GM19035 (cell line): ENCODE measurements at regions not wholly inside any gene's neighbourhood (a gene's known extent, or its start where the extent isn't known, plus 50 kb on each side); places are given as distances from the start of the nearest gene placed in this dataset.

Experiments
- ATAC-seq: cut with Tn5 transposase; IDR thresholded peaks from one replicate; pipeline ENCODE4 v1.9.1; 2021; ENCODE audit not compliant: unreplicated experiment

DNA sequence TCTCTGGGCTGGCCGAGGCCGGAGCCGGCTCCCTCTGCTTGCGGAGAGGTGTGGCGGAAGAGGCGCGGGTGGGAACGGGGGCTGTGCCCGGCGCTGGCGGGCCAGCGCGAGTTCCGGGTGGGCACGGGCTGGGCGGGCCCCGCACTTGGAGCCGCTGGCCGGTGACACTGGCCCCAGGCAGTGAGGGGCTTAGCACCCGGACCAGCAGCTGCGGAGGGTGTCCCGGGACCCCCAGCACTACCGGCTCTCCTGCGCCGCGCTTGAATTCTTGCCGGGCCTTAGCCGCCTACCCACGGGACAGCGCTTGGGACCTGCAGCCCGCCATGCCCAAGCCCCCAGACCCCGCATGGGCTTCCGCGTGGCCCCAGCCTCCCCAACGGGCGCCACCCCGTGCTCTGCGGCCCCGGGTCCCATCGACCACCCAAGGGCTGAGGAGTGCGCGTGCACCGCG, 736.3 kb upstream of the ARRDC4 start:
- ATAC-seq: no peak

GRCh38 chr15:97234851-97235610, 725.5 kb upstream of the ARRDC4 start:
- no peak for ATAC-seq

DNA sequence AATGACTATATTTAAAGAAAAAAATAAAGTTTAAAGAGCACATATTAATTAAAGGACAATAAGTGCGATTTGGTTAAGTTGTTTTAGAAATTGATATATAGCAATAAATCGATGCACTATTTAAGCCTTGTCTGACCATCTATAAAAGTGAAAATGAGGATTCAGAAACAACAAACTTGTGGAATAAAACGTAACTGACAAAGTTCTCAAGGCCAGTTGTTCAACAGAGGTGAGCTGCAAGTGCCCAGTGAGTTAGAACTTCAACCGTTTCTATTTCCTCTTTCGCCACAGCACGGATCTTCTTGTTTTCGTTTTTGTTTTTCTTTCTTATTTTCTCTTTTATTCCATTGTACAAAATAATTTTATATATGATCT, 724.9 kb upstream of the ARRDC4 start:
- ATAC-seq: no peak

GRCh38 chr15:97236140-97236539, 724.4 kb upstream of the ARRDC4 start:
- ATAC-seq: no peak

DNA sequence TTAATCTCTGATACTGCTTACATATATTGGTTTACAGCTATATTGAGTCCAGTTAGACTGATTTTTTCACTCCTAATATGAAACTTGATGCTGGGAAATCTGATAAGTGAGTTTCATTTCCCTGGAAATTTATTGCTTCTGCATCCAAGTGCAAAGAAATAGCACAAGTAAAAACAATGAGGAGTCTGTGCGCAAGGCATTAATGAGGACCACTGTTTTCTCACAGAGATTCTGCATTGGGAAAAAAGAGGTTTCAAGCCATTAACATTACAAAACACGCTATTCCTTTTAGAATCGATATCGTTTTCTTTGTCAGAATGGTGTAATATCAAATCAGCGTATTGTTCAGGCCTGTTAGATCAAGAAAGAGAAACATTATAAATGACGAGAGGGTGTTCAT, 723.3 kb upstream of the ARRDC4 start:
- no peak for ATAC-seq

DNA sequence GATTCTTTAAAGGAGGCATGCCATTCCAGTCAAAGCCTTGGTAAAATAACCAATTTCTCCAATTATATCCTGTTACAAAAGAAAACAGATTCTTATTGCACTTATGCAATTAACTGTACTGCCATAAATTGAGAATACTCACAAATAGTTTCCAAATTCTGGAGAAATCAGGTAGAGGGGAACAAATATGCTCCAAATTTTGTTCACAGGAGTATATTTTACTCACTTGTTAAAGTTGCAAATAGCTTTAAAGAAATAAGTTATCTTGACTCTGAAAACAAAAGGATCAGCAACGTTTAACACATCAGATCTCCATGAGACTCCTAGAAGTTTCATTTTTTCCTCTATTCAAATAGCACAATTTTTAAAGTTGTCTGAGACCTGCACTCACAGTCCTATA, 712.1 kb upstream of the ARRDC4 start:
- ATAC-seq: no peak

DNA sequence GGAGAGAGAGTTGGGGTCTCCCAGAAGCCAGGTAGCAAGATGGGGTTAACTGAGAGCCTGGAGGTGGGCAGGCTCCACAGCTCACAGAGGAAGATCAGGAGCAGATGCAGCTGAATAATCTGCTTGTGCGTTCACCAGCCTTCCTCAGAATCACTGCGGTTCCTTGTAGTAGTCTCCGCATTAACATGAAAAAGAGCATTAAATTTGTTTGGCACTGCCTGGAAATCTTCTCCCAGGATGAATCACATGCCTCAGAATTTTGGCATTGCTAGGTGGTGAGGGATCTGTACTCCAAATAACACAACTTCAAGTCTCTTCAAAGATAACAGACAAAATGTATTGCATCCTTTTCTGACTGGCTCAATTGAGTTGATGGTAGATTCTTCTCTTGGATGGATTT, 700.6 kb upstream of the ARRDC4 start:
- no peak for ATAC-seq

DNA sequence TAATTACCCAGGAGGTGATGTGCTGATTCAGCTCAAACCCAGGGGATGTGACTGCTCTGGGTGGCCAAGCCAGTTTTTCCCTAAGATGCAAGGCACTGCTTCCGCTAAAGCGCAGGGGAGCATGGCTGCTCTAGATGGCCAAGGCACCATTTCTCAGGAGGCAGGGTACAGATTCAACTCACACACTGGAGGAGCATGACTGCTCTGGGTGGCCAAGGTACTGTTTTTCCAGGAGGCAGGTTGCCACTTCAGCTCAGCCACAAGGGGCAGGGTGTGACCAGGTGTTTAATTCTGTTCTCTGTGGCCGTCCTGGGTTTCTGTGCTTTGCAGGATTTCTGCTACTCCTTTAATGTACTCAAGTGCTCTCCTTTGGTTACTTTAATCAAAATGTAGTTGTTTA, 659.3 kb upstream of the ARRDC4 start:
- no peak for ATAC-seq

DNA sequence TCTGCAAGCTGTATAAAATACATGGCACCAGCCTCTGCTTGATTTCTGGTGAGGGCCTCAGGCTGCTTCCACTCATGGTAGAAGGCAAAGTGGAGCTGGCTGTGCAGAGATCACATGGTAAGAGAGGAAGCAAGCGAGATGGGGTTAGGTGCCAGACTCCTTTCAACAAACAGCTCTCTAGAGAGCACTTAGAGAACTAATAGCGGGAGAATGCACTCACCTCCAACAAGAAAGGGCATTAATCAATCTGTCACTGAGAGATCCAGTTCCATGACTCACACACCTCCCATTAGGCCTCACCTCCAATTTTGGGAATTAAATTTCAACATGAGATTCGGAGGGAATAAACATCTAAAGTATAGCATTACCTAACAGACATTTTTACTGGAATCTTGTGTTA, 644.1 kb upstream of the ARRDC4 start:
- no peak for ATAC-seq

- ATAC-seq: no peak
Measured at GRCh38 chr15:97317163-97317562, 643.3 kb upstream of the ARRDC4 start.

DNA sequence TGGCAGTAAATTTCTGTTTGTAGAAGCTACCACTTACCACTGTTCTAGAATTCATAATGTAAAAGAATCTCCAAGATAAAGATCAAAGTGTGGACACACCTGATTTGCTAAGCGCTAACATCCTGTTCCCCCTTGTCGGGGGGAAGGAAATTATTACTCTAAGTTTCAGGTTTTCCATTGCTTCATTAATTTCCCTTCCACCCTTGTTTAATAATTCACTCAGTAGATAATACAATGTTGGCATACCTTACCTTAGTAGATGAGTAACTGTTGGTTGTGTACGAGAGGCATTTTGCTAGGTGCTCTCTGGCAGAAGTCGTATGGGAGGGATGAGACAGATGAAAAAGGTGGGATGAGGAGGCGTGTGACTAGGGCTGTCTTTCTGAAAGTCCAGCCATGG, 641.2 kb upstream of the ARRDC4 start:
- no peak for ATAC-seq

GRCh38 chr15:97346221-97346620, 614.3 kb upstream of the ARRDC4 start:
- no peak for ATAC-seq

- no peak for ATAC-seq
Measured at GRCh38 chr15:97350813-97351212, 609.7 kb upstream of the ARRDC4 start.

DNA sequence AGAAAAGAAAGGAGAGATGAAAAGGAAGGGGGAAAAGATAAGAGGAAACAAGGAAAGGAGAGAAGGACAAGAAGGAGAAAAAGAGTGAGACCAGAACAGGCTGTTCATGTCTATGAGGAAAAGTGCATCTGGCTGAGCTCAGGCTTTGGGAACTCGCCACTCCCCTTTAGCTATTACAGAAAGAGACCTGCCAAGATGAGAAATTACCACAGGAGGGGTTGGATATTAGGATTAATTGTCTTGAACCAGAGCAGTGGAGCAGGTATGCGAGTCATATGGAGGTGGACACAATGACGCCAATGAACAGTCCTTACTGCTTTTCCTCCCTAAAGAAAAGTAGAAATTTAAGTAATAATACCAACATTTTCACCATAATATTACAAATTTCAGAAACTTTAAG, 577.0 kb upstream of the ARRDC4 start:
- ATAC-seq: no peak

- no peak for ATAC-seq
Measured at GRCh38 chr15:97386940-97387339, 573.6 kb upstream of the ARRDC4 start.

DNA sequence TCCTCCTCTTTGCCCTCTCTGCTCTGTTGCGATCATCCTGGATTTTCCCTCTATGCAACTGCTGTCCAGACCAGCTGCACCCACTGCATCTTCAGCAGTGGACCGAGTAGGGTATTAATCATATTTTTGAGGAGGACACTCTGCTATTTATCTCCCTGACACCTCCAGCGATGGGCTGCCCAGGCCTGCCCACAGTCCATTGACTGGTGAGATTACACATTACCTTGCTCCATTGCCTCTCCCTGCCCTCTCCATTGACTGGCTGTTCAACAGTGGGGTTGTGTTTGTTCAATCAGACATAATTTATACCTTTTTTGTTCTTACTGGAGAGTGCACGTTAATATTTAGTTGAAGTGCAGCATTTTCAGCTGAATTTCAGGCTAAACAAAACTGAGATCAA, 559.3 kb upstream of the ARRDC4 start:
- no peak for ATAC-seq

- ATAC-seq: no peak
Measured at GRCh38 chr15:97401970-97402369, 558.5 kb upstream of the ARRDC4 start.

- no peak for ATAC-seq
Measured at GRCh38 chr15:97406841-97407240, 553.7 kb upstream of the ARRDC4 start.

DNA sequence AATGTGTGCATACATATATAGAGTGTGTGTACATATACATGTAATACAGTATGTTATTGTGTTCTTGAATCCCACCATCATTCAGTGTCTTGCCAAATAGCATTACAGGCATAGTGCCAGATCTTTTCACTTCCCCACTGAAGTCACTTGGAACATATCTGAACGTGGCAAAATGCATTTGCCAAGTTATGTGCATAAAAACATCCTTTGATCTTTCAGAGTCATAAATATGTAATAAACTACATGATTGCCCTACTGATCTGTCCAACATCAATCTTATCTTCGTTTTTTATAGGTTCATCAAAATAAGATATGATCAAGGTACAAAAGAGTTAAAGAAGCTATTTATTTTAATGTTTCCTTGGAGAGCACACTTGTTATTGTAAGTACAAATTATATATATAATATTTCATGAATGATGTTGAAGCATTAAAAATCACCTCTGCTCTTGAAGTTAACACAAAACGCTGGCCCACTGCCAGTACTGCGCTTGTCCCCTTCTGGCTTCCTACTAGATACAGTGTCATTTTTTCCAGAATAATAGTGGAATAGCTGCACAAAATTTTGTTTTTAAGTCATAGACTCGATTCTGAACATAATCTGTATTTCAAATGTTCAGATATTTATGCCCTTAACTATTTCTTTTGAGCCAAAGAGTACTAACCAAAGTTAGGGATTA, 549.5 kb upstream of the ARRDC4 start:
- ATAC-seq: no peak

- no peak for ATAC-seq
Measured at GRCh38 chr15:97420130-97420529, 540.4 kb upstream of the ARRDC4 start.

DNA sequence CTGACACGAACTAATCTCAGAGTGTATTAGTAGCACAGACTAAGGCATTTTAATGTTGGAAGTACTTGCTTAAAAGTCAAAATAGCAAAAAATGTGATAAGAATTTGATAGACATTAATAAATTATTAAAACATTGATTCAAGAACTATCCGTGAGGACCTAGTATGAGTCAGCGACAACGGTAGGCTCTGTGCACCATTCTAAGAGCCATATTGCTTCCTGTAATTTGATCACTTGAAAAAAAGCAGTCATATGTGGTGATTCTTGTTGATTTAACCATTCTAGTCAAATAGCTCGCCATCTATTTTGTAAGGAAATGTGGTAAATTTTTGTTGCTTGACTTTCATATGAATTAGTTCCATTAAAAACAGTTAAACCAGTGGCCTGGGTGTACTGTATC, 534.9 kb upstream of the ARRDC4 start:
- ATAC-seq: no peak

DNA sequence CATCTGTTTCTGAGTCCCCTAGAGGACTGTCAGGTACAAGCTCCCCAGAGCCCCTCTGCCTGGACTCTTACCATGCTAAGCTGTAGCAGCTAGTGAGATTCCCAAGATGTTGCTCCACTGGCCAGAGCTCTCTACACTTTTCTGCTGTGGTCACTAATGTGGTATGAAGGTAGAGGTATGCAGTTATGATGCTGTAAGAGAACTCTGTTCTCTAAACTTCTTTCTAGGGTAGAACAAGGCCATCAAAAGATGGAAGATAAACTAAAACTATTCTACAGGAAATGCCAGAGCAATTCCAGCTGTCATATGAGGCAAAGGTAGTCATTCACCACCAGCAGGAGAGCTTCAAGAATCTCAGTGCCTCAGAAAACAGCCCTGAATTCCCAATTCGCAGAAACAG, 517.4 kb upstream of the ARRDC4 start:
- no peak for ATAC-seq

GRCh38 chr15:97446138-97446537, 514.4 kb upstream of the ARRDC4 start:
- ATAC-seq: no peak
